ENCODE measurements at regions not wholly inside any gene's neighbourhood (a gene's known extent, or its start where the extent isn't known, plus 50 kb on each side); places are given as distances from the start of the nearest gene placed in this dataset.

DNA sequence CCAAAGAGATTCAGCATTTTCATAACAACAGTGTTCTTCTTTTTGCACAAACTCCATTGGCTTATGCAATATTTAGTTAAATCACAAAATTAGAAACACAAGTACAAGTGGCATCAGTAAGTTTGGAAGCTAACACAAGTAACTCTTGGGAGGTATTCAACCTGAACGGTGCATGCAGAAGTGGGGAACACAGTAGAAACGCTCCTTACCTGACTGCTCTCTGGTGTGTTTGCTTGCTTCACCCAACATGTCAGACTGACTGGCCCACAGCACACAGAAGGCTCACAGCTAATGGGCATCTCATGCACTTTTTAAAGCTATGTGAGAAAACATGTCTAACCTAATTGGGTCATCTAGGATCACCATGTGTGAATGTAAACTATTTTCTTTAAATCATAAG is 133.6 kb downstream of the MAGEB17 start:
- H3K4me3 Mint-ChIP-seq = no peak overlapping the region
- DNase-seq (no peak), ATAC-seq (replicated peaks in 1 of 4) (no peak)
- WGBS (ENCODE audit: insufficient coverage) = 82% methylated on average over 2 of the region's 2 CpGs
- H3K36me3 Mint-ChIP-seq = no peaks in the 10 kb centered on the region
- Histone ChIP-seq H3K4me3 (ENCODE audit: control insufficient read depth in 1 of 2, extremely low read depth in 1 of 2, low read length in 1 of 2) (no peak overlapping the region), H3K9me3 (no peaks in the 10 kb centered on the region), H3K27ac (ENCODE audit: low read length) (no peak overlapping the region), H3K27me3 (replicated peaks in 1 of 2; ENCODE audit: control insufficient read depth in 2 of 2, extremely low read depth in 1 of 2, insufficient read depth in 2 of 2, low read length in 1 of 2) (no peaks in the 10 kb centered on the region), H3K36me3 (ENCODE audit: control insufficient read depth in 2 of 2, extremely low read depth in 1 of 2, insufficient read depth in 1 of 2, low read length in 1 of 2) (no peaks in the 10 kb centered on the region), H3K4me1 (ENCODE audit: control insufficient read depth in 1 of 2, extremely low read depth in 1 of 2, insufficient read depth in 2 of 2, low read length in 2 of 2) (no peaks in the 10 kb centered on the region)
- CTCF ChIA-PET = no interaction called here
- POLR2A ChIA-PET = no interaction called here
- peaks cover 2 to 22% of the 10 kb centered on the region in 2 donors for H3K27me3 Mint-ChIP-seq
- H3K4me1 Mint-ChIP-seq = no peaks in the 10 kb centered on the region
- H3K9me3 Mint-ChIP-seq = no peaks in the 10 kb centered on the region
- no peak overlapping the region for H3K27ac Mint-ChIP-seq

DNA sequence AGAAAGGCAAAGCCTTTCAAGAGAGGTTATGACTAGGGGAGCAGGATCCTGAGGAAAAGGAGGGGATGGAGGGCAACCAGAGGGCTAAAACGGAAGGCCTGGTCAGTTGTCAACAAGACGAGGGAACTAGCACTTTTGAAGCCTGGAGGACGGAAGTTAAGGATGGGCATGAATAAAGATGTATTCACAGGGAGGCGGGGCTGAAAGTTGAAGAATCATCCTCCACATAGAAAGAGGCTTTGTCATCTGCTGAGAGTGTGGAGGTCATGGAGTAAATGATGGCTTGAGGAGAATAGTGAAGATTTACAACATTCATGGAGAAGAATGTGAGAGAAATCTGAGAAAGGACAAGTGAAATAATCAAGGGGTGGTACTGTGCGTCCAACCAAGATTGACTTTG is 137.5 kb downstream of the MAGEB17 start:
- no peak overlapping the region for H3K27ac Mint-ChIP-seq
- no peak overlapping the region for H3K4me3 ChIP-seq (ENCODE audit: control insufficient read depth in 1 of 2, extremely low read depth in 1 of 2, low read length in 1 of 2)
- no peak for DNase-seq
- no peaks in the 10 kb centered on the region for H3K9me3 ChIP-seq
- no peaks in the 10 kb centered on the region for H3K4me1 Mint-ChIP-seq
- H3K4me3 Mint-ChIP-seq = no peak overlapping the region
- H3K4me1 ChIP-seq (ENCODE audit: control insufficient read depth in 1 of 2, extremely low read depth in 1 of 2, insufficient read depth in 2 of 2, low read length in 2 of 2) = no peaks in the 10 kb centered on the region
- H3K36me3 Mint-ChIP-seq = no peaks in the 10 kb centered on the region
- H3K27me3 ChIP-seq (replicated peaks in 1 of 2; ENCODE audit: control insufficient read depth in 2 of 2, extremely low read depth in 1 of 2, insufficient read depth in 2 of 2, low read length in 1 of 2) = no peaks in the 10 kb centered on the region
- ATAC-seq (replicated peaks in 1 of 4) = no peak
- H3K27me3 Mint-ChIP-seq = peaks cover 4 to 24% of the 10 kb centered on the region in 2 donors
- H3K36me3 ChIP-seq (ENCODE audit: control insufficient read depth in 2 of 2, extremely low read depth in 1 of 2, insufficient read depth in 1 of 2, low read length in 1 of 2) = no peaks in the 10 kb centered on the region
- H3K9me3 Mint-ChIP-seq = no peaks in the 10 kb centered on the region
- POLR2A ChIA-PET = no interaction called here
- no peak overlapping the region for H3K27ac ChIP-seq (ENCODE audit: low read length)
- WGBS (ENCODE audit: insufficient coverage) = 100% methylated on average over 1 of the region's 5 CpGs
- CTCF ChIA-PET = interaction anchor here in 1 of 2 donors (0.5 kb wide), 1 partner anchor 804 kb away, joined by 3 read pairs; no protein-coding TSS in a partner anchor

DNA sequence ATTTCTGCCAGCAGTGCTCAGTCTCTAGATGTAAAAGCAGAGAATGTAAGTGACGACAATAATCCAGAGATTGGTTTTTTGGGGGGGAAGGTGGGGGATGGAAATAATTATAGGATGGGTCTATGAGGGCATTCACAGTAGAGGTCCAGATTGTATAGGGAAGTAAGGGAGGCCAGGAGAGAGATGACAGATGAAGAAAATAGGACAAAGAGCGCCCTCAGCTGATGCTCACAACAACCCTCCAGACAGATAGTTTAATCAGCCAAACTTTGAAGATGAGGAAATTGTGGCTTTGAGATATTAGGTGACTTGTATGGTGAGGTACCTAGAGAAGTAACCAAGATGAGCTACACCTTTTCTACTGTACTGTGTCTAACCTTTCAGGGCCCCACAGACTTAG is 137.9 kb downstream of the MAGEB17 start:
- Mint-ChIP-seq H3K9me3 (no peaks in the 10 kb centered on the region), H3K4me3 (no peak overlapping the region), H3K27ac (no peak overlapping the region), H3K4me1 (no peaks in the 10 kb centered on the region), H3K27me3 (peaks cover 6 to 28% of the 10 kb centered on the region in 2 donors), H3K36me3 (no peaks in the 10 kb centered on the region)
- Histone ChIP-seq H3K4me1 (ENCODE audit: control insufficient read depth in 1 of 2, extremely low read depth in 1 of 2, insufficient read depth in 2 of 2, low read length in 2 of 2) (no peaks in the 10 kb centered on the region), H3K27me3 (replicated peaks in 1 of 2; ENCODE audit: control insufficient read depth in 2 of 2, extremely low read depth in 1 of 2, insufficient read depth in 2 of 2, low read length in 1 of 2) (no peaks in the 10 kb centered on the region), H3K36me3 (ENCODE audit: control insufficient read depth in 2 of 2, extremely low read depth in 1 of 2, insufficient read depth in 1 of 2, low read length in 1 of 2) (no peaks in the 10 kb centered on the region), H3K9me3 (no peaks in the 10 kb centered on the region), H3K4me3 (ENCODE audit: control insufficient read depth in 1 of 2, extremely low read depth in 1 of 2, low read length in 1 of 2) (no peak overlapping the region), H3K27ac (ENCODE audit: low read length) (no peak overlapping the region)
- ChIA-PET CTCF (interaction anchor here in 1 of 2 donors (0.5 kb wide), 1 partner anchor 47 kb away, joined by 3 read pairs; no protein-coding TSS in a partner anchor), POLR2A (interaction anchor here in 1 of 2 donors (0.6 kb wide), 1 partner anchor 251 kb away, joined by 3 read pairs; no protein-coding TSS in a partner anchor)
- 100% methylated on average over 1 of the region's 2 CpGs for WGBS (ENCODE audit: insufficient coverage)
- DNase-seq = no peak
- ATAC-seq (replicated peaks in 1 of 4) = no peak

DNA sequence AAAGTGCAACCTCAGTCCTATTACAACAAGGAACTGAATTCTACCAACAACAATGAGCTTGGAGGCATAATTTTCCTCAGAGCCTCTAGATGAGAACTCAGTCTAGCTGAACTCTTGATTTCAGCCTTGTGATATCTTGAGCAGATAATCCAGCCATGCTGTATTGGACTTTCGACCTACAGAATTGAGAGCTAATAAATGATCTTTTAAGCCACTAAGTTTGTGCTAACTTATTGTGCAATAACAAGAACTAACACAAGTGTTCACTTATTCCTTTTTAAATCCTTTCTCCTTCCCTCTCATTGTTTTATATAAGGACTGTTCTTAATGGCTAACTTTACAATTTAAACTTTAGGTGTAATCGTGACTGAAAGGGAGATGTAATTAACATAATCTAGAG is 140.7 kb downstream of the MAGEB17 start:
- ChIA-PET CTCF (no interaction called here), POLR2A (no interaction called here)
- Mint-ChIP-seq H3K27me3 (peaks cover 11 to 32% of the 10 kb centered on the region in 2 donors), H3K9me3 (no peaks in the 10 kb centered on the region), H3K36me3 (no peaks in the 10 kb centered on the region), H3K4me1 (no peaks in the 10 kb centered on the region), H3K4me3 (no peak overlapping the region), H3K27ac (no peak overlapping the region)
- Histone ChIP-seq H3K27ac (ENCODE audit: low read length) (no peak overlapping the region), H3K4me3 (ENCODE audit: control insufficient read depth in 1 of 2, extremely low read depth in 1 of 2, low read length in 1 of 2) (no peak overlapping the region), H3K9me3 (no peaks in the 10 kb centered on the region), H3K27me3 (replicated peaks in 1 of 2; ENCODE audit: control insufficient read depth in 2 of 2, extremely low read depth in 1 of 2, insufficient read depth in 2 of 2, low read length in 1 of 2) (peaks cover 0 to 3% of the 10 kb centered on the region in 2 experiments), H3K36me3 (ENCODE audit: control insufficient read depth in 2 of 2, extremely low read depth in 1 of 2, insufficient read depth in 1 of 2, low read length in 1 of 2) (no peaks in the 10 kb centered on the region), H3K4me1 (ENCODE audit: control insufficient read depth in 1 of 2, extremely low read depth in 1 of 2, insufficient read depth in 2 of 2, low read length in 2 of 2) (no peaks in the 10 kb centered on the region)
- no CpG with 5 or more reads among the region's 2 CpGs for WGBS (ENCODE audit: insufficient coverage)
- no peak for DNase-seq
- no peak for ATAC-seq (replicated peaks in 1 of 4)

DNA sequence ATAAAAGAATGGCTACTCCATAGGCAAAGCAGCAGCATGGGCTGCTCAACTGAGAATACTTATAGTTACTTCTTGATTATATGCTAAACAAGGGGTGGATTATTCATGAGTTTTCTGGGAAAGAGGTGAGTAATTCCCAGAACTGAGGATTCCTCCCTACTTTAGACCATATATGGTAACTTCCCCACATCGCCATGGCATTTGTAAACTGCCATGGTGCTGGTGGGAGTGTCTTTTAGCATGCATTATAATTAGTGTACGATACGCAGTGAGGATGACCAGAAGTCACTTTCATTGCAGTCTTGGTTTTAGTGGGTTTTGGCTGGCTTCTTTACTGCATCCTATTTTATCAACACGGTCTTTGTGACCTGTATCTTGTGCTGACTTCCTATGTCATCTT is 141.5 kb downstream of the MAGEB17 start:
- Histone ChIP-seq H3K4me3 (ENCODE audit: control insufficient read depth in 1 of 2, extremely low read depth in 1 of 2, low read length in 1 of 2) (no peak overlapping the region), H3K27ac (ENCODE audit: low read length) (no peak overlapping the region), H3K27me3 (replicated peaks in 1 of 2; ENCODE audit: control insufficient read depth in 2 of 2, extremely low read depth in 1 of 2, insufficient read depth in 2 of 2, low read length in 1 of 2) (peaks cover 0 to 3% of the 10 kb centered on the region in 2 experiments), H3K4me1 (ENCODE audit: control insufficient read depth in 1 of 2, extremely low read depth in 1 of 2, insufficient read depth in 2 of 2, low read length in 2 of 2) (no peaks in the 10 kb centered on the region), H3K9me3 (no peaks in the 10 kb centered on the region), H3K36me3 (ENCODE audit: control insufficient read depth in 2 of 2, extremely low read depth in 1 of 2, insufficient read depth in 1 of 2, low read length in 1 of 2) (no peaks in the 10 kb centered on the region)
- peaks cover 11 to 32% of the 10 kb centered on the region in 2 donors for H3K27me3 Mint-ChIP-seq
- no peak overlapping the region for H3K4me3 Mint-ChIP-seq
- ChIA-PET POLR2A (no interaction called here), CTCF (no interaction called here)
- no CpG with 5 or more reads among the region's 4 CpGs for WGBS (ENCODE audit: insufficient coverage)
- H3K9me3 Mint-ChIP-seq = no peaks in the 10 kb centered on the region
- ATAC-seq (replicated peaks in 1 of 4) (no peak), DNase-seq (no peak)
- H3K4me1 Mint-ChIP-seq = no peaks in the 10 kb centered on the region
- H3K27ac Mint-ChIP-seq = no peak overlapping the region
- H3K36me3 Mint-ChIP-seq = no peaks in the 10 kb centered on the region

DNA sequence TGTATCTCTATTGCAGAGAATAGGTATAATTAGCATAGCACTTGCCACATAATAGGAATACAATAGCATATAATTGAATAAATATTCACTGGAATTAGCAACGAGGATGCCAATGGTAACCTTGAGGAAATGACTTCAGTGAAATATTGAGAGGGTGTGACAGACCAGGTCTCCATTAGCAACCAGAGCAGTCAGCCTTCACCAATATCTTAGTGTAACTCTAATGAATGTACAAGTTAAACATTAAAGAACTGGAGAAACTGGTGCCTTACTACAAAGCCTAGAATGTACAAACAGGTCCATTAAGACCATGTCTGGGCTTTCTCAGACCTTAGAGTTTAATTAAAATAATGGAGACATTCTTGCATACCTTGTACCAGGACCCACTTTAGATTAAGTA is 143.0 kb downstream of the MAGEB17 start:
- WGBS (ENCODE audit: insufficient coverage) = no CpG with 5 or more reads among the region's 1 CpG
- Histone ChIP-seq H3K9me3 (no peaks in the 10 kb centered on the region), H3K27ac (ENCODE audit: low read length) (no peak overlapping the region), H3K36me3 (ENCODE audit: control insufficient read depth in 2 of 2, extremely low read depth in 1 of 2, insufficient read depth in 1 of 2, low read length in 1 of 2) (no peaks in the 10 kb centered on the region), H3K4me1 (ENCODE audit: control insufficient read depth in 1 of 2, extremely low read depth in 1 of 2, insufficient read depth in 2 of 2, low read length in 2 of 2) (no peaks in the 10 kb centered on the region), H3K27me3 (replicated peaks in 1 of 2; ENCODE audit: control insufficient read depth in 2 of 2, extremely low read depth in 1 of 2, insufficient read depth in 2 of 2, low read length in 1 of 2) (peaks cover 0 to 3% of the 10 kb centered on the region in 2 experiments), H3K4me3 (ENCODE audit: control insufficient read depth in 1 of 2, extremely low read depth in 1 of 2, low read length in 1 of 2) (no peak overlapping the region)
- CTCF ChIA-PET = no interaction called here
- DNase-seq (no peak), ATAC-seq (replicated peaks in 1 of 4) (no peak)
- Mint-ChIP-seq H3K4me3 (no peak overlapping the region), H3K27me3 (peaks cover 11 to 32% of the 10 kb centered on the region in 2 donors), H3K4me1 (no peaks in the 10 kb centered on the region), H3K36me3 (no peaks in the 10 kb centered on the region), H3K9me3 (no peaks in the 10 kb centered on the region), H3K27ac (no peak overlapping the region)
- POLR2A ChIA-PET = no interaction called here

DNA sequence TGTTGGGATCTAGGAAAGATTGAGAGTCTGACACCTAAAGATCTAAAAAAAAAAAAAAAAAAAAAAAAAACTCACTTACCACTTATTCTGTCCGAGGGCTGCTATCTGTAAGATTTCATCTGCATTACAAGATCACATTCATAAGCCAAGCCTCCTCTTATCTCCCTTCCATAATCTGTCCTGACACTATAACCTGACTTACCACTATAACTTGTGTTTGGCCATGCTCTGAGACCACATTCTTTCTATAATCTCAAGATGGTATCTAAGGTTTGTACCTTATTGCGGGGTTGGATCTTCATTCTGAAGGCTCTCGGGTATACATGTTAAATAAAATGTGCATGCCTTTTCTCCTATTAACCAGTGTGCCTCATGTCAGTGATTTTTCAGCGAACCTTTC is 144.4 kb downstream of the MAGEB17 start:
- no peak overlapping the region for H3K4me3 ChIP-seq (ENCODE audit: control insufficient read depth in 1 of 2, extremely low read depth in 1 of 2, low read length in 1 of 2)
- Mint-ChIP-seq H3K4me3 (no peak overlapping the region), H3K27ac (no peak overlapping the region), H3K9me3 (no peaks in the 10 kb centered on the region), H3K27me3 (peaks cover 11 to 32% of the 10 kb centered on the region in 2 donors), H3K36me3 (no peaks in the 10 kb centered on the region), H3K4me1 (no peaks in the 10 kb centered on the region)
- POLR2A ChIA-PET = no interaction called here
- CTCF ChIA-PET = no interaction called here
- H3K36me3 ChIP-seq (ENCODE audit: control insufficient read depth in 2 of 2, extremely low read depth in 1 of 2, insufficient read depth in 1 of 2, low read length in 1 of 2) = no peaks in the 10 kb centered on the region
- DNase-seq (no peak), ATAC-seq (replicated peaks in 1 of 4) (no peak)
- no peaks in the 10 kb centered on the region for H3K4me1 ChIP-seq (ENCODE audit: control insufficient read depth in 1 of 2, extremely low read depth in 1 of 2, insufficient read depth in 2 of 2, low read length in 2 of 2)
- peaks cover 0 to 3% of the 10 kb centered on the region in 2 experiments for H3K27me3 ChIP-seq (replicated peaks in 1 of 2; ENCODE audit: control insufficient read depth in 2 of 2, extremely low read depth in 1 of 2, insufficient read depth in 2 of 2, low read length in 1 of 2)
- no peaks in the 10 kb centered on the region for H3K9me3 ChIP-seq
- WGBS (ENCODE audit: insufficient coverage) = no CpG with 5 or more reads among the region's 4 CpGs
- no peak overlapping the region for H3K27ac ChIP-seq (ENCODE audit: low read length)
